Stomach (tissue), 4 donors: ENCODE measurements at regions not wholly inside any gene's neighbourhood (a gene's known extent, or its start where the extent isn't known, plus 50 kb on each side); places are given as distances from the start of the nearest gene placed in this dataset.

ENCODE experiments used
- POLR2A ChIP-seq, 4 donors: fragments of 450-650 bp; IDR thresholded peaks; one replicate each; pipeline ENCODE4 v1.6.1; 2016; ENCODE audit warnings: antibody characterized with exemption in 4 of 4, control low read depth in 2 of 4, mild to moderate bottlenecking in 1 of 4, moderate library complexity in 1 of 4
- POLR2AphosphoS5 ChIP-seq, 3 donors: sonication (generic); formaldehyde crosslinking; IDR thresholded peaks; one replicate each; pipeline ENCODE4 v1.6.1; 2016; ENCODE audit warnings: antibody characterized with exemption in 3 of 3
- TF ChIP-seq, protein P1 (sequence below), 7 experiments: fragments of 450-650 bp in 4 of 7; fragments of 200-600 bp in 3 of 7; sonication (generic) in 3 of 7; IDR thresholded peaks; one replicate each; pipeline ENCODE4 v1.5.1; 2016 to 2019; ENCODE audit warnings: antibody characterized with exemption in 7 of 7, control low read depth in 2 of 7, mild to moderate bottlenecking in 1 of 7

DNA sequence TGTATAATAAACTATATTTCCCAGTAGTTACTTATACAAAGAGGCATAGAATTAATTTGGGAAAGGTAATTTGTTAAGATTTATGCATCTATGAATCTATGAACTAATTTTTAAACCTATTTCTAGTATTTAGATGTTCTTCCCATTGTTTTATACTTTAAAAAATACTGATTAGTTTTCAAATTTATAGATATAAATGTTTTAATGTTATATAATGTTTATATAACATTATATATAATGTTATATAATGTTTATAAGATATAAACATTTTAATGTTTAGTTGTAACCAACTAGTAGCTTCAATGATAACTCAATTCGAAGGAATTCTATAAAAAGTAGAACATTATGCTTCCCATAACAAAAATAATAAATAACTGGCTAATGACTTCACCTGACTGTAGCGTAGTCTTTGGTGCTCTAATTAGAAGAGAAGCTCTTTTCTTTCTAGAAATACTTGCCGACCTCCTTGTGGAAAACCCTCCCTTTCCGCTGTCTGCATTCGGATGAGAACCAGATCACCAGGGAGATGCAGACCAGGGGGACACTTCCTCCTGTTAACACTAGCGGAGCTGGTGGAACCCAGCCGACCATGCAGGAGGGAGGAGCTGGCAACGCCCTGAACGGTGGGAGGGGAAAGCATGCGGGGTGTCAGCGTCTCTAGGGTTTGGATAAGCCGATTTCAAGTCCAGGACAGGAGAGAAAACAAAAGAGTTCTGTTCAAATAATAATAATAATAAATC lies 158.4 kb downstream of the OR2B2 start:
- no peak for TF ChIP-seq POLR2AphosphoS5 (IDR thresholded peaks at IDR 0.05)
- TF ChIP-seq, protein P1, sequence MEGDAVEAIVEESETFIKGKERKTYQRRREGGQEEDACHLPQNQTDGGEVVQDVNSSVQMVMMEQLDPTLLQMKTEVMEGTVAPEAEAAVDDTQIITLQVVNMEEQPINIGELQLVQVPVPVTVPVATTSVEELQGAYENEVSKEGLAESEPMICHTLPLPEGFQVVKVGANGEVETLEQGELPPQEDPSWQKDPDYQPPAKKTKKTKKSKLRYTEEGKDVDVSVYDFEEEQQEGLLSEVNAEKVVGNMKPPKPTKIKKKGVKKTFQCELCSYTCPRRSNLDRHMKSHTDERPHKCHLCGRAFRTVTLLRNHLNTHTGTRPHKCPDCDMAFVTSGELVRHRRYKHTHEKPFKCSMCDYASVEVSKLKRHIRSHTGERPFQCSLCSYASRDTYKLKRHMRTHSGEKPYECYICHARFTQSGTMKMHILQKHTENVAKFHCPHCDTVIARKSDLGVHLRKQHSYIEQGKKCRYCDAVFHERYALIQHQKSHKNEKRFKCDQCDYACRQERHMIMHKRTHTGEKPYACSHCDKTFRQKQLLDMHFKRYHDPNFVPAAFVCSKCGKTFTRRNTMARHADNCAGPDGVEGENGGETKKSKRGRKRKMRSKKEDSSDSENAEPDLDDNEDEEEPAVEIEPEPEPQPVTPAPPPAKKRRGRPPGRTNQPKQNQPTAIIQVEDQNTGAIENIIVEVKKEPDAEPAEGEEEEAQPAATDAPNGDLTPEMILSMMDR (IDR thresholded peaks at IDR 0.05) = no peak
- no peak for TF ChIP-seq POLR2A (IDR thresholded peaks at IDR 0.05)
